WTC11 (cell line): ENCODE measurements at regions not wholly inside any gene's neighbourhood (a gene's known extent, or its start where the extent isn't known, plus 50 kb on each side); places are given as distances from the start of the nearest gene placed in this dataset.

Source experiments
- CBFB ChIP-seq: sonication (generic); formaldehyde crosslinking; IDR thresholded peaks from 2 replicates; pipeline ENCODE4 v1.8.1; 2022; ENCODE audit warnings: mild to moderate bottlenecking, low read depth, missing genetic modification reagents
- CREB1 ChIP-seq: sonication (generic); formaldehyde crosslinking; IDR thresholded peaks from 2 replicates; pipeline ENCODE4 v1.8.0; 2023; ENCODE audit warnings: mild to moderate bottlenecking, missing genetic modification reagents
- CTCF ChIP-seq: fragments of 200-600 bp; IDR thresholded peaks from 2 replicates; pipeline ENCODE4 v1.8.0; 2022; ENCODE audit warnings: antibody characterized with exemption
- FOXJ3 ChIP-seq: sonication (generic); formaldehyde crosslinking; IDR thresholded peaks from 2 replicates; pipeline ENCODE4 v1.9.0; 2021; ENCODE audit warnings: missing genetic modification reagents, mild to moderate bottlenecking, borderline replicate concordance
- IRF1 ChIP-seq: sonication (generic); formaldehyde crosslinking; IDR thresholded peaks from 2 replicates; pipeline ENCODE4 v1.8.0; 2023; ENCODE audit warnings: missing genetic modification reagents
- NR2C2 ChIP-seq: sonication (generic); formaldehyde crosslinking; IDR thresholded peaks from 2 replicates; pipeline ENCODE4 v1.8.0; 2022; ENCODE audit warnings: mild to moderate bottlenecking, missing genetic modification reagents
- ZNF121 ChIP-seq: sonication (generic); formaldehyde crosslinking; IDR thresholded peaks from 2 replicates; pipeline ENCODE4 v1.8.0; 2023; ENCODE audit warnings: missing genetic modification reagents
- ZNF138 ChIP-seq: sonication (generic); formaldehyde crosslinking; conservative IDR thresholded peaks from 2 replicates; pipeline ENCODE4 v1.8.1; 2022; ENCODE audit warnings: mild to moderate bottlenecking, moderate library complexity, missing genetic modification reagents
- ZNF263 ChIP-seq: sonication (generic); formaldehyde crosslinking; IDR thresholded peaks from 2 replicates; pipeline ENCODE4 v1.8.1; 2022; ENCODE audit warnings: low read depth, mild to moderate bottlenecking, moderate library complexity, missing genetic modification reagents
- ZNF416 ChIP-seq: fragments of 250-450 bp; sonication (Bioruptor Pico); IDR thresholded peaks from 2 replicates; pipeline ENCODE4 v1.9.0; 2021; ENCODE audit warnings: mild to moderate bottlenecking, inconsistent platforms
- TF ChIP-seq, protein P1 (sequence below): sonication (generic); formaldehyde crosslinking; IDR thresholded peaks from 2 replicates; pipeline ENCODE4 v1.8.0; 2022; ENCODE audit warnings: mild to moderate bottlenecking, missing genetic modification reagents
- TF ChIP-seq, protein P2 (sequence below): sonication (generic); formaldehyde crosslinking; IDR thresholded peaks from 2 replicates; pipeline ENCODE4 v1.8.1; 2023; ENCODE audit warnings: mild to moderate bottlenecking, missing genetic modification reagents
- TF ChIP-seq, protein P3 (sequence below): fragments of 250-450 bp; sonication (Bioruptor Pico); IDR thresholded peaks from 2 replicates; pipeline ENCODE4 v1.9.0; 2021; ENCODE audit warnings: mild to moderate bottlenecking
- TF ChIP-seq, protein P4 (sequence below): sonication (generic); formaldehyde crosslinking; conservative IDR thresholded peaks from 2 replicates; pipeline ENCODE4 v1.8.1; 2023; ENCODE audit warnings: mild to moderate bottlenecking, low read depth, missing genetic modification reagents, moderate library complexity

DNA sequence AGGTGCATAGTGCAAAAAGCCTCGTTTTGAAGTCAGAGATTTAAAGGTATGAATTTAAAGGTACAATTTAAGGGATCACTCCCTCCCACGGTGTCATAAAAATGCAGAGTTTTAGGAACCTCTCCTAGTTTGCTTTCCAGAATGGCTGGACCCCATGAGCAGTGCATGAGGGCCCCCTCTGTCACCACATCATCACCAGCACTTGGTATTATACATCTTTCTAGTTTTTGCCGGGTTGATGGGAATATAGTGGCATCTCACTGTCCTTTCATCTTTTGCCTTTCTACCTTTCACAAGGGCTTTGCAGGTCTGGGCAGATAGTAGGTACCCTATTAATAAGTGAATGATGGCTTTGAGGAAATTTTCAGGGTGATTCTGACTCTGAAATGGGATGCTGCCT lies 103.6 kb upstream of the AGBL1 start:
- TF ChIP-seq, protein P1, sequence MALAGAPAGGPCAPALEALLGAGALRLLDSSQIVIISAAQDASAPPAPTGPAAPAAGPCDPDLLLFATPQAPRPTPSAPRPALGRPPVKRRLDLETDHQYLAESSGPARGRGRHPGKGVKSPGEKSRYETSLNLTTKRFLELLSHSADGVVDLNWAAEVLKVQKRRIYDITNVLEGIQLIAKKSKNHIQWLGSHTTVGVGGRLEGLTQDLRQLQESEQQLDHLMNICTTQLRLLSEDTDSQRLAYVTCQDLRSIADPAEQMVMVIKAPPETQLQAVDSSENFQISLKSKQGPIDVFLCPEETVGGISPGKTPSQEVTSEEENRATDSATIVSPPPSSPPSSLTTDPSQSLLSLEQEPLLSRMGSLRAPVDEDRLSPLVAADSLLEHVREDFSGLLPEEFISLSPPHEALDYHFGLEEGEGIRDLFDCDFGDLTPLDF (CRISPR knock-in tag): no peak
- TF ChIP-seq CTCF: no peak
- TF ChIP-seq, protein P2, sequence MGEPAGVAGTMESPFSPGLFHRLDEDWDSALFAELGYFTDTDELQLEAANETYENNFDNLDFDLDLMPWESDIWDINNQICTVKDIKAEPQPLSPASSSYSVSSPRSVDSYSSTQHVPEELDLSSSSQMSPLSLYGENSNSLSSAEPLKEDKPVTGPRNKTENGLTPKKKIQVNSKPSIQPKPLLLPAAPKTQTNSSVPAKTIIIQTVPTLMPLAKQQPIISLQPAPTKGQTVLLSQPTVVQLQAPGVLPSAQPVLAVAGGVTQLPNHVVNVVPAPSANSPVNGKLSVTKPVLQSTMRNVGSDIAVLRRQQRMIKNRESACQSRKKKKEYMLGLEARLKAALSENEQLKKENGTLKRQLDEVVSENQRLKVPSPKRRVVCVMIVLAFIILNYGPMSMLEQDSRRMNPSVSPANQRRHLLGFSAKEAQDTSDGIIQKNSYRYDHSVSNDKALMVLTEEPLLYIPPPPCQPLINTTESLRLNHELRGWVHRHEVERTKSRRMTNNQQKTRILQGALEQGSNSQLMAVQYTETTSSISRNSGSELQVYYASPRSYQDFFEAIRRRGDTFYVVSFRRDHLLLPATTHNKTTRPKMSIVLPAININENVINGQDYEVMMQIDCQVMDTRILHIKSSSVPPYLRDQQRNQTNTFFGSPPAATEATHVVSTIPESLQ (CRISPR knock-in tag): no peak
- TF ChIP-seq CBFB (CRISPR knock-in tag): no peak
- TF ChIP-seq IRF1 (CRISPR knock-in tag): no peak
- TF ChIP-seq, protein P3, sequence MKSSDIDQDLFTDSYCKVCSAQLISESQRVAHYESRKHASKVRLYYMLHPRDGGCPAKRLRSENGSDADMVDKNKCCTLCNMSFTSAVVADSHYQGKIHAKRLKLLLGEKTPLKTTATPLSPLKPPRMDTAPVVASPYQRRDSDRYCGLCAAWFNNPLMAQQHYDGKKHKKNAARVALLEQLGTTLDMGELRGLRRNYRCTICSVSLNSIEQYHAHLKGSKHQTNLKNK (CRISPR knock-in tag): no peak
- TF ChIP-seq ZNF416 (CRISPR knock-in tag): no peak
- TF ChIP-seq CREB1 (CRISPR knock-in tag): no peak
- no peak for TF ChIP-seq NR2C2 (CRISPR knock-in tag)
- TF ChIP-seq, protein P4, sequence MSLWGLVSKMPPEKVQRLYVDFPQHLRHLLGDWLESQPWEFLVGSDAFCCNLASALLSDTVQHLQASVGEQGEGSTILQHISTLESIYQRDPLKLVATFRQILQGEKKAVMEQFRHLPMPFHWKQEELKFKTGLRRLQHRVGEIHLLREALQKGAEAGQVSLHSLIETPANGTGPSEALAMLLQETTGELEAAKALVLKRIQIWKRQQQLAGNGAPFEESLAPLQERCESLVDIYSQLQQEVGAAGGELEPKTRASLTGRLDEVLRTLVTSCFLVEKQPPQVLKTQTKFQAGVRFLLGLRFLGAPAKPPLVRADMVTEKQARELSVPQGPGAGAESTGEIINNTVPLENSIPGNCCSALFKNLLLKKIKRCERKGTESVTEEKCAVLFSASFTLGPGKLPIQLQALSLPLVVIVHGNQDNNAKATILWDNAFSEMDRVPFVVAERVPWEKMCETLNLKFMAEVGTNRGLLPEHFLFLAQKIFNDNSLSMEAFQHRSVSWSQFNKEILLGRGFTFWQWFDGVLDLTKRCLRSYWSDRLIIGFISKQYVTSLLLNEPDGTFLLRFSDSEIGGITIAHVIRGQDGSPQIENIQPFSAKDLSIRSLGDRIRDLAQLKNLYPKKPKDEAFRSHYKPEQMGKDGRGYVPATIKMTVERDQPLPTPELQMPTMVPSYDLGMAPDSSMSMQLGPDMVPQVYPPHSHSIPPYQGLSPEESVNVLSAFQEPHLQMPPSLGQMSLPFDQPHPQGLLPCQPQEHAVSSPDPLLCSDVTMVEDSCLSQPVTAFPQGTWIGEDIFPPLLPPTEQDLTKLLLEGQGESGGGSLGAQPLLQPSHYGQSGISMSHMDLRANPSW (CRISPR knock-in tag): no peak
- no peak for TF ChIP-seq FOXJ3 (CRISPR knock-in tag)
- TF ChIP-seq ZNF121 (CRISPR knock-in tag): no peak
- no peak for TF ChIP-seq ZNF138 (CRISPR knock-in tag)
- no peak for TF ChIP-seq ZNF263 (CRISPR knock-in tag)
